ENCODE measurements at regions not wholly inside any gene's neighbourhood (a gene's known extent, or its start where the extent isn't known, plus 50 kb on each side); places are given as distances from the start of the nearest gene placed in this dataset.

DNA sequence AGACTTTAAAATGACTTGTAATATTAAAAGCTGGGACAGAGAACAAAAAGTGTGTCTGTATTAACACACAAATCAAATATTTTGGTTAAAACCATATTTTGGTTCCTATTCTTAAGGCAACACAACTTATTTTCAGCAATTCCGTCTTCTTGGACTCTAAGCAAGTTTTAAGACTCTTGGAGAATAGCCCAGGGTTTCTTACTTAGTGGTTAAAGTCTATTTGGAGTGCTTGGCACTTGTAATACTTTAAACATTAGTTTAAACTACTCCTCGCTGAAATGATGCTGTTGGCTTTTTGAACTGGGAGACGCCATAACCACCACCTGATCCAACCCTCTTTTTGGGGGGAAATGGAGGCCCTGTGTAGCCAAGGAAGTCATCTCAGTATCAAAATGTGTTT lies 109.7 kb upstream of the GMDS start:
- no peak overlapping the region for H3K27ac ChIP-seq
- no peaks in the 10 kb centered on the region for H3K9me3 ChIP-seq (ENCODE audit: low read depth)
- TF ChIP-seq, protein P1, sequence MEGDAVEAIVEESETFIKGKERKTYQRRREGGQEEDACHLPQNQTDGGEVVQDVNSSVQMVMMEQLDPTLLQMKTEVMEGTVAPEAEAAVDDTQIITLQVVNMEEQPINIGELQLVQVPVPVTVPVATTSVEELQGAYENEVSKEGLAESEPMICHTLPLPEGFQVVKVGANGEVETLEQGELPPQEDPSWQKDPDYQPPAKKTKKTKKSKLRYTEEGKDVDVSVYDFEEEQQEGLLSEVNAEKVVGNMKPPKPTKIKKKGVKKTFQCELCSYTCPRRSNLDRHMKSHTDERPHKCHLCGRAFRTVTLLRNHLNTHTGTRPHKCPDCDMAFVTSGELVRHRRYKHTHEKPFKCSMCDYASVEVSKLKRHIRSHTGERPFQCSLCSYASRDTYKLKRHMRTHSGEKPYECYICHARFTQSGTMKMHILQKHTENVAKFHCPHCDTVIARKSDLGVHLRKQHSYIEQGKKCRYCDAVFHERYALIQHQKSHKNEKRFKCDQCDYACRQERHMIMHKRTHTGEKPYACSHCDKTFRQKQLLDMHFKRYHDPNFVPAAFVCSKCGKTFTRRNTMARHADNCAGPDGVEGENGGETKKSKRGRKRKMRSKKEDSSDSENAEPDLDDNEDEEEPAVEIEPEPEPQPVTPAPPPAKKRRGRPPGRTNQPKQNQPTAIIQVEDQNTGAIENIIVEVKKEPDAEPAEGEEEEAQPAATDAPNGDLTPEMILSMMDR (IDR thresholded peaks at IDR 0.05; ENCODE audit: low read depth, low read length): no peak
- no peaks in the 10 kb centered on the region for H3K4me1 ChIP-seq (ENCODE audit: low read depth)
- H3K4me3 ChIP-seq: no peak overlapping the region
- H3K36me3 ChIP-seq: no peaks in the 10 kb centered on the region
- DNase-seq (ENCODE audit: low read depth in 1 of 2, low spot score in 1 of 2): peak in 1 of 2 donors; percentile 29
- peaks cover 5% of the 10 kb centered on the region for H3K27me3 ChIP-seq

DNA sequence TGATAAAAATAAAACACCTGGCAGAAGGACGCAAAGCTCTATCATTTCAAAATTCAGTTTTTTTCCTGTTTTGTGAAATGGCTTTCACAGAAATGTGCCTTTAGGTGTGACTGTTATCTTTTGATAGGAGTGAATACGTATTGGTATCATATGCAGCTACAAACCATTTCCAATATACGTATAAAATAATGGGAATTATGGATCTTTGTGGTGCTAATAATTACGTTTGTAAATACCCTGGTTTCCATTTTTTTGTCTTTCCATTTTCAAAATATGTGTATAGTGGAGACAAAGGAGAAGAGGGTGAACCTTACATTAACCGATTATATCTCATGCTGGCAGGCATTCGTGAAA lies 108.7 kb upstream of the GMDS start:
- no peaks in the 10 kb centered on the region for H3K4me1 ChIP-seq (ENCODE audit: low read depth)
- H3K9me3 ChIP-seq (ENCODE audit: low read depth): no peaks in the 10 kb centered on the region
- DNase-seq (ENCODE audit: low read depth in 1 of 2, low spot score in 1 of 2): no peak
- H3K36me3 ChIP-seq: no peaks in the 10 kb centered on the region
- no peak overlapping the region for H3K27ac ChIP-seq
- TF ChIP-seq, protein P1 (IDR thresholded peaks at IDR 0.05; ENCODE audit: low read depth, low read length): no peak
- peaks cover 5% of the 10 kb centered on the region for H3K27me3 ChIP-seq
- H3K4me3 ChIP-seq: no peak overlapping the region

DNA sequence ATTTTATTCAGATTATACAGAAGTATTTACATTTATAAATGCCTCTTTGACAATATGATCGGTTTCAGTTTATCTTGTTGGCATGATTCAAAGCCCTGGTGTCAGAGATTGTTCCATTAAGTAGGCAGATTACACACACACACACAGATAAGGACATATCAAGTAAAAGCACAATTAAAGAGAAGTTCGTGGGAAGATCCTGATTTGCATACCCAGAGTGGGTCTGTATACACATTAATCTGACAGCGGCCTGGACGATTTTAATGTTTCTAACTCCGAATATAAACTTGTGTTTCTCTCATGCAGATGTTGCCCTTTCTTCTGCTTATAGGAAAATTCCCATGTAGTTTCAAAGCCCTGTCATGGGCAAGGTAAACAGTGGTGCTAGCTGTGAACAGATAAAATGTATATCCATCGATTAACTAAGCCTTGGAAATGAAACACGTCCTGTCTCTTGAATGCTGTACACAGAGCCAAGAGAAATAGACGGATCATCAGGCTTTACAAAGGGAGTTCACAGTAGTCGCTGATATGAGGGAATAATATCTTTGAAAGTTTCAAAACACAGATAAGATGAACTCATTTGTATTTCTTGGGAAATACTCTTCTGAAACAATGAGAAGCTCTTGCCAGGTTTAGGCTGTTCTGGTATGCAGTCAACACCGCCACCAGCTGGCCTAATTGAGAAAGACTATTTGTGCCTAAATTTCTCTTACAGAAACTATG lies 108.2 kb upstream of the GMDS start:
- H3K27me3 ChIP-seq: peaks cover 5% of the 10 kb centered on the region
- no peaks in the 10 kb centered on the region for H3K4me1 ChIP-seq (ENCODE audit: low read depth)
- no peak overlapping the region for H3K27ac ChIP-seq
- TF ChIP-seq, protein P1 (IDR thresholded peaks at IDR 0.05; ENCODE audit: low read depth, low read length): peak; percentile 84
- H3K36me3 ChIP-seq: no peaks in the 10 kb centered on the region
- no peak overlapping the region for H3K4me3 ChIP-seq
- H3K9me3 ChIP-seq (ENCODE audit: low read depth): no peaks in the 10 kb centered on the region
- DNase-seq (ENCODE audit: low read depth in 1 of 2, low spot score in 1 of 2): peak; percentile 64 to 90

DNA sequence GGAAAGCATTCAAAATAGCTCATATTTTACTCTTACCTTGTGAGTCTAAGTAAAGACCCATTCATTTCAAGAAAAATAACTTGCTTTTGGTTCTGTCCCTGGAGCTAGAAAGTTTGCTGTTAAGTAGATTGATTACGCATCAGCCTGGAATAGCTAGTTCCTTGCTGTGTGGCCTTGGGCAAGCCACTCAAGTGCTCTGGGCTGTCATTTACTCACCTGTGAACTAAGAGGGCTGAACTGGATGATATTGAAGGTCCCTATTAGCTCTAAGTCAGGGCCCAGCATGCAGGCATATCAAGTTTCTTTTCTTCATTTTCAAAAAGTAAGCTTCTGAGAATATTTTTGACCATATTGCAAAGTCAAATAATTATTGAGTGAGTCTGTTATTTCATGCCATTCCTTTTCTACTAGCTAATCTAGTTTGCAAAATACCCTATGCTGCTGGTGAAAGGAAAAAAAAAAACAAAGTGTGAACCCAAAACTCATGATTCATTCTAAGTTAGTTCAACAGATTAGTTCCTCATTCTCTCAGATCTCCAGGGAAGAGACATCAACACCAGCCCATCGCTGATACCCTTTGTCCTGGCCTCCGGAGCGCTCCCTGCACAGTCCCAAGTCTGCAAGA lies 106.5 kb upstream of the GMDS start:
- DNase-seq (ENCODE audit: low read depth in 1 of 2, low spot score in 1 of 2): peak in 1 of 2 donors; percentile 52
- Histone ChIP-seq H3K4me1 (ENCODE audit: low read depth) (no peaks in the 10 kb centered on the region), H3K36me3 (no peaks in the 10 kb centered on the region), H3K27me3 (peaks cover 5% of the 10 kb centered on the region), H3K27ac (no peak overlapping the region), H3K4me3 (no peak overlapping the region), H3K9me3 (ENCODE audit: low read depth) (no peaks in the 10 kb centered on the region)
- TF ChIP-seq, protein P1 (IDR thresholded peaks at IDR 0.05; ENCODE audit: low read depth, low read length): no peak

DNA sequence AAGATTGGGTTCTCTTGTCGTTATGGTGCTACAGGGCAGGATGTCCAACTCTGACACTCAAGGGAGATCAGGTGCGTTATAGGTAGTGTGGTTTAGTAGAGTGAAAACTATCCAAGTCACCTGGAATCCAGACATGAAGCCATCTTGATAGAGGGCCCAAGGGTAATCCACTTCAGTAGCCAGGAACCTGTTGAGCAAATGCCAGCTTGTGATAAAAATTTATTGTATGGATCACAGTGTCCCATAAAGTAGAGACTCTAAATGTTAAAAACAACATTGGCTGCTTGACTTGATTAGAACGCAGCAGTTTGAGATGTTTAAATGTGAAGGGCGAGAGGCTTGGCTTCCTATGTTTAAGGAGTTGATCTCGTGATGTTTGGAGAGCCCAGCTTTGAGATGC lies 105.7 kb upstream of the GMDS start:
- no peak overlapping the region for H3K4me3 ChIP-seq
- H3K27me3 ChIP-seq: peaks cover 5% of the 10 kb centered on the region
- no peaks in the 10 kb centered on the region for H3K4me1 ChIP-seq (ENCODE audit: low read depth)
- no peak overlapping the region for H3K27ac ChIP-seq
- TF ChIP-seq, protein P1 (IDR thresholded peaks at IDR 0.05; ENCODE audit: low read depth, low read length): no peak
- H3K9me3 ChIP-seq (ENCODE audit: low read depth): no peaks in the 10 kb centered on the region
- no peaks in the 10 kb centered on the region for H3K36me3 ChIP-seq
- DNase-seq (ENCODE audit: low read depth in 1 of 2, low spot score in 1 of 2): no peak

All from cardiac muscle cell (in vitro differentiated cells and primary cell).